Thyroid gland (tissue), 4 donors: ENCODE measurements at regions not wholly inside any gene's neighbourhood (a gene's known extent, or its start where the extent isn't known, plus 50 kb on each side); places are given as distances from the start of the nearest gene placed in this dataset.

Experiments
- DNase-seq, 2 donors: peaks; one replicate each; pipeline ENCODE4 v3.0.0-alpha.2; 2019
- H3K27ac ChIP-seq, 3 donors: fragments of 200-600 bp; sonication (generic); 1 replicate in 2 of 3; 2 replicates in 1 of 3; pipeline ENCODE4 v1.5.1; 2016 to 2019; ENCODE audit warnings: mild to moderate bottlenecking in 1 of 3, moderate library complexity in 1 of 3
- H3K27me3 ChIP-seq: fragments of 200-600 bp; sonication (generic); one replicate; pipeline ENCODE4 v1.5.1; 2019
- H3K36me3 ChIP-seq, 2 donors: fragments of 200-600 bp; sonication (generic); one replicate each; pipeline ENCODE4 v1.5.1; 2016 to 2019
- H3K4me1 ChIP-seq, 2 donors: fragments of 200-600 bp; sonication (generic); one replicate each; pipeline ENCODE4 v1.5.1; 2017 to 2019
- H3K4me3 ChIP-seq, 3 donors: fragments of 200-600 bp; sonication (generic); replicated peaks in 1 of 3; 1 replicate in 2 of 3; 2 replicates in 1 of 3; pipeline ENCODE4 v1.5.1; 2016; ENCODE audit warnings: mild to moderate bottlenecking in 1 of 3
- H3K9me3 ChIP-seq: fragments of 200-600 bp; sonication (generic); one replicate; pipeline ENCODE4 v1.5.1; 2017
- POLR2A ChIP-seq, 2 donors: fragments of 450-650 bp; IDR thresholded peaks; one replicate each; pipeline ENCODE4 v1.6.1; 2017; ENCODE audit warnings: antibody characterized with exemption in 2 of 2, mild to moderate bottlenecking in 2 of 2, moderate library complexity in 1 of 2
- WGBS, 2 donors: methylation state at CpG; one replicate each; pipeline ENCODE4 v1.1.5; 2017; 5-methylcytosine and 5-hydroxymethylcytosine counted together
- intact Hi-C: fragments of 100-400 bp; cut with DNase I; formaldehyde crosslinking; loops from one replicate; pipeline ENCODE4 v1.15.1; 2023
- TF ChIP-seq, protein P1 (sequence below), 6 experiments: fragments of 200-600 bp in 3 of 6; fragments of 450-650 bp in 3 of 6; sonication (generic) in 3 of 6; IDR thresholded peaks; one replicate each; pipeline ENCODE4 v1.5.1; 2016 to 2019; ENCODE audit warnings: antibody characterized with exemption in 6 of 6, mild to moderate bottlenecking in 2 of 6, inconsistent platforms in 1 of 6, moderate library complexity in 1 of 6

DNA sequence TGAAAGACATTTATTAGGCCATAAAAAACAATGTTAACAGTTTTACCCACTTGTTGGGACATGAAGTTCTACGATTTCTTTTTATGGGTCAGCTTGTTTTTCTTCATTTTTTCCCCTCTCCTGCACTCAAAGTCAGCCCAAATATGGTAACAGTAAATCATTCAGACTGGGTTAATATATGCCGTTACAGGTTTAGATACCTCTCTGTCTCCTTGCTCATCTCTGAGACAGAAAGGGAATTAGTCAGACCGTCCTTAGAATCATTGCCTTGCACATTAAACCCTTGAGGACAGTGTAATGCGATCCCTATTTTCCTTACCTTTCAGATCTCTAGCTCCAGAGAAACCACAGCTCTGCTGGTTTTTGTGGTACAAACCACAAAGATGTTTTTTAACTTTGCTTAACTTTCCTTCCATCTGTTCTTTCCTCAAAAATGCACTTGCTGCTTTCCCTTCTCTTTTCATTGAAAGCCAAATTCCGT is 613.3 kb downstream of the PLPP3 start:
- WGBS, 2 donors: 81 to 90% methylated on average over 5 of the region's 5 CpGs
- no peak for DNase-seq

DNA sequence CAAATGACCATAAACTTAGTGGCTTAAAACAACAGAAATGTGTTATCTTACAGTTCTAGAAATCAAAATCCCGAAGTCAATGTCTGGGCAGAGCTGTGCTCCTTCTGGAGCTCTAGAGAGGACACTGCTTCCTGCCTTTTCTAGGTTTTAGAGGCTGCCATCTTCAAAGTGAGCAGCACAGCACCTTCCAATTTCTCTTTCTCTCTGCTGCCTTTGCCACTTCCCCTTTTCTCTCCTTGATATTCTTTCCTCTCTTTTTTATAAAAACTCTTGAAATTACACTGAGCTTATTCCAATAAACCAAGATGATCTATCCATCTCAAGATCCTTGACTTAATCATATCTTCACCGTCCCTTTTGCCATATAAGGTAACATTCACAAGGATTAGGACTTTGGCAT is 616.9 kb downstream of the PLPP3 start:
- H3K36me3 ChIP-seq: no peaks in the 10 kb centered on the region
- 95 to 96% methylated on average over 2 of the region's 2 CpGs for WGBS, 2 donors
- no peaks in the 10 kb centered on the region for H3K9me3 ChIP-seq
- TF ChIP-seq POLR2A (IDR thresholded peaks at IDR 0.05): no peak
- TF ChIP-seq, protein P1, sequence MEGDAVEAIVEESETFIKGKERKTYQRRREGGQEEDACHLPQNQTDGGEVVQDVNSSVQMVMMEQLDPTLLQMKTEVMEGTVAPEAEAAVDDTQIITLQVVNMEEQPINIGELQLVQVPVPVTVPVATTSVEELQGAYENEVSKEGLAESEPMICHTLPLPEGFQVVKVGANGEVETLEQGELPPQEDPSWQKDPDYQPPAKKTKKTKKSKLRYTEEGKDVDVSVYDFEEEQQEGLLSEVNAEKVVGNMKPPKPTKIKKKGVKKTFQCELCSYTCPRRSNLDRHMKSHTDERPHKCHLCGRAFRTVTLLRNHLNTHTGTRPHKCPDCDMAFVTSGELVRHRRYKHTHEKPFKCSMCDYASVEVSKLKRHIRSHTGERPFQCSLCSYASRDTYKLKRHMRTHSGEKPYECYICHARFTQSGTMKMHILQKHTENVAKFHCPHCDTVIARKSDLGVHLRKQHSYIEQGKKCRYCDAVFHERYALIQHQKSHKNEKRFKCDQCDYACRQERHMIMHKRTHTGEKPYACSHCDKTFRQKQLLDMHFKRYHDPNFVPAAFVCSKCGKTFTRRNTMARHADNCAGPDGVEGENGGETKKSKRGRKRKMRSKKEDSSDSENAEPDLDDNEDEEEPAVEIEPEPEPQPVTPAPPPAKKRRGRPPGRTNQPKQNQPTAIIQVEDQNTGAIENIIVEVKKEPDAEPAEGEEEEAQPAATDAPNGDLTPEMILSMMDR (IDR thresholded peaks at IDR 0.05): no peak
- peaks cover 0 to 6% of the 10 kb centered on the region in 2 donors for H3K4me1 ChIP-seq
- no peak overlapping the region for H3K27ac ChIP-seq
- H3K27me3 ChIP-seq: no peaks in the 10 kb centered on the region
- no peak for DNase-seq
- intact Hi-C loops: no loop called here
- H3K4me3 ChIP-seq: no peak overlapping the region

More for the DNA sequence above, 613.3 kb downstream of the PLPP3 start:
- Histone ChIP-seq H3K4me1 (peaks cover 0 to 5% of the 10 kb centered on the region in 2 donors), H3K27me3 (no peaks in the 10 kb centered on the region), H3K36me3 (no peaks in the 10 kb centered on the region), H3K27ac (no peak overlapping the region), H3K4me3 (no peak overlapping the region), H3K9me3 (no peaks in the 10 kb centered on the region)
- TF ChIP-seq, protein P1 (IDR thresholded peaks at IDR 0.05): no peak
- TF ChIP-seq POLR2A (IDR thresholded peaks at IDR 0.05): no peak
- intact Hi-C loops: no loop called here

- no peak for TF ChIP-seq POLR2A (IDR thresholded peaks at IDR 0.05)
- TF ChIP-seq, protein P1 (IDR thresholded peaks at IDR 0.05): no peak
- WGBS, 2 donors: 84 to 88% methylated on average over 3 of the region's 3 CpGs
- no peaks in the 10 kb centered on the region for H3K36me3 ChIP-seq
- intact Hi-C loops: no loop called here
- no peaks in the 10 kb centered on the region for H3K9me3 ChIP-seq
- no peaks in the 10 kb centered on the region for H3K27me3 ChIP-seq
- H3K27ac ChIP-seq: no peak overlapping the region
- DNase-seq: no peak
- no peak overlapping the region for H3K4me3 ChIP-seq
- peaks cover 0 to 6% of the 10 kb centered on the region in 2 donors for H3K4me1 ChIP-seq
These were observed 620.2 kb downstream of the PLPP3 start for GRCh38 chr1:55959136-55959548.

GRCh38 chr1:55958498-55958897 is 620.9 kb downstream of the PLPP3 start:
- Histone ChIP-seq H3K36me3 (no peaks in the 10 kb centered on the region), H3K4me3 (no peak overlapping the region), H3K27ac (no peak overlapping the region), H3K9me3 (no peaks in the 10 kb centered on the region), H3K4me1 (peaks cover 0 to 6% of the 10 kb centered on the region in 2 donors), H3K27me3 (no peaks in the 10 kb centered on the region)
- DNase-seq: no peak
- intact Hi-C loops: no loop called here
- 91 to 92% methylated on average over 2 of the region's 2 CpGs for WGBS, 2 donors
- TF ChIP-seq, protein P1 (IDR thresholded peaks at IDR 0.05): no peak
- no peak for TF ChIP-seq POLR2A (IDR thresholded peaks at IDR 0.05)

GRCh38 chr1:55957276-55957675 is 622.1 kb downstream of the PLPP3 start:
- peaks cover 0 to 6% of the 10 kb centered on the region in 2 donors for H3K4me1 ChIP-seq
- TF ChIP-seq POLR2A (IDR thresholded peaks at IDR 0.05): no peak
- TF ChIP-seq, protein P1 (IDR thresholded peaks at IDR 0.05): no peak
- intact Hi-C loops: no loop called here
- no peaks in the 10 kb centered on the region for H3K9me3 ChIP-seq
- no peak overlapping the region for H3K27ac ChIP-seq
- no peak for DNase-seq
- H3K36me3 ChIP-seq: no peaks in the 10 kb centered on the region
- H3K4me3 ChIP-seq: no peak overlapping the region
- H3K27me3 ChIP-seq: no peaks in the 10 kb centered on the region
